GM12878 (cell line): ENCODE measurements at regions not wholly inside any gene's neighbourhood (a gene's known extent, or its start where the extent isn't known, plus 50 kb on each side); places are given as distances from the start of the nearest gene placed in this dataset.

Source experiments
- CTCF ChIP-seq, 3 experiments: IDR thresholded peaks in 2 of 3; conservative IDR thresholded peaks in 1 of 3; 2 replicates each; pipeline ENCODE4 v1.5.1; 2011; ENCODE audit warnings: low read depth in 3 of 3, low read length in 3 of 3, mild to moderate bottlenecking in 3 of 3, control low read depth in 2 of 3, moderate library complexity in 2 of 3, inconsistent platforms in 1 of 3, mixed read lengths in 1 of 3; ENCODE audit not compliant: control insufficient read depth in 2 of 3, insufficient read depth in 1 of 3; ENCODE audit errors: extremely low read depth in 1 of 3
- ESRRA ChIP-seq: IDR thresholded peaks from 2 replicates; pipeline ENCODE4 v1.6.1; 2012; ENCODE audit warnings: mild to moderate bottlenecking, low read length, improper control_type of control experiment
- FOXM1 ChIP-seq: IDR thresholded peaks from 2 replicates; pipeline ENCODE4 v1.6.1; 2012; ENCODE audit warnings: low read depth, mild to moderate bottlenecking, inconsistent platforms, low read length, moderate library complexity
- MAX ChIP-seq: IDR thresholded peaks from 2 replicates; pipeline ENCODE4 v1.6.1; 2012; ENCODE audit warnings: low read depth, low read length, improper control_type of control experiment
- MYC ChIP-seq: IDR thresholded peaks from 2 replicates; pipeline ENCODE4 v1.6.1; 2011; ENCODE audit warnings: mild to moderate bottlenecking, low read length, moderate library complexity, inconsistent platforms; ENCODE audit not compliant: insufficient read depth, insufficient replicate concordance, insufficient read length, severe bottlenecking
- SMC3 ChIP-seq: IDR thresholded peaks from 2 replicates; pipeline ENCODE4 v1.6.1; 2011; ENCODE audit warnings: low read length, improper control_type of control experiment, borderline replicate concordance
- SPI1 ChIP-seq: IDR thresholded peaks from 2 replicates; pipeline ENCODE4 v1.6.1; 2011; ENCODE audit warnings: low read depth, mild to moderate bottlenecking, low read length, moderate library complexity, borderline replicate concordance; ENCODE audit not compliant: insufficient read depth
- TF ChIP-seq, protein P1 (sequence below): fragments of 450-650 bp; IDR thresholded peaks from 2 replicates; pipeline ENCODE4 v1.6.1; 2017; ENCODE audit warnings: mild to moderate bottlenecking, moderate library complexity

GRCh38 chr7:16189026-16189715, 232.2 kb downstream of the CRPPA start:
- TF ChIP-seq FOXM1 (no peak), MYC (no peak), ESRRA (no peak), SMC3 (no peak), CTCF (IDR thresholded peaks at IDR 0.05 in 2 of 3, conservative IDR thresholded peaks at IDR 0.05 in 1 of 3; ENCODE audit: control insufficient read depth in 2 of 3, extremely low read depth in 1 of 3, insufficient read depth in 1 of 3, low read depth in 3 of 3, low read length in 3 of 3) (no peak), MAX (no peak), SPI1 (no peak)
- TF ChIP-seq, protein P1, sequence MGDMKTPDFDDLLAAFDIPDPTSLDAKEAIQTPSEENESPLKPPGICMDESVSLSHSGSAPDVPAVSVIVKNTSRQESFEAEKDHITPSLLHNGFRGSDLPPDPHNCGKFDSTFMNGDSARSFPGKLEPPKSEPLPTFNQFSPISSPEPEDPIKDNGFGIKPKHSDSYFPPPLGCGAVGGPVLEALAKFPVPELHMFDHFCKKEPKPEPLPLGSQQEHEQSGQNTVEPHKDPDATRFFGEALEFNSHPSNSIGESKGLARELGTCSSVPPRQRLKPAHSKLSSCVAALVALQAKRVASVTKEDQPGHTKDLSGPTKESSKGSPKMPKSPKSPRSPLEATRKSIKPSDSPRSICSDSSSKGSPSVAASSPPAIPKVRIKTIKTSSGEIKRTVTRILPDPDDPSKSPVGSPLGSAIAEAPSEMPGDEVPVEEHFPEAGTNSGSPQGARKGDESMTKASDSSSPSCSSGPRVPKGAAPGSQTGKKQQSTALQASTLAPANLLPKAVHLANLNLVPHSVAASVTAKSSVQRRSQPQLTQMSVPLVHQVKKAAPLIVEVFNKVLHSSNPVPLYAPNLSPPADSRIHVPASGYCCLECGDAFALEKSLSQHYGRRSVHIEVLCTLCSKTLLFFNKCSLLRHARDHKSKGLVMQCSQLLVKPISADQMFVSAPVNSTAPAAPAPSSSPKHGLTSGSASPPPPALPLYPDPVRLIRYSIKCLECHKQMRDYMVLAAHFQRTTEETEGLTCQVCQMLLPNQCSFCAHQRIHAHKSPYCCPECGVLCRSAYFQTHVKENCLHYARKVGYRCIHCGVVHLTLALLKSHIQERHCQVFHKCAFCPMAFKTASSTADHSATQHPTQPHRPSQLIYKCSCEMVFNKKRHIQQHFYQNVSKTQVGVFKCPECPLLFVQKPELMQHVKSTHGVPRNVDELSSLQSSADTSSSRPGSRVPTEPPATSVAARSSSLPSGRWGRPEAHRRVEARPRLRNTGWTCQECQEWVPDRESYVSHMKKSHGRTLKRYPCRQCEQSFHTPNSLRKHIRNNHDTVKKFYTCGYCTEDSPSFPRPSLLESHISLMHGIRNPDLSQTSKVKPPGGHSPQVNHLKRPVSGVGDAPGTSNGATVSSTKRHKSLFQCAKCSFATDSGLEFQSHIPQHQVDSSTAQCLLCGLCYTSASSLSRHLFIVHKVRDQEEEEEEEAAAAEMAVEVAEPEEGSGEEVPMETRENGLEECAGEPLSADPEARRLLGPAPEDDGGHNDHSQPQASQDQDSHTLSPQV = no peak
